IMR-90 (cell line): ENCODE measurements at regions not wholly inside any gene's neighbourhood (a gene's known extent, or its start where the extent isn't known, plus 50 kb on each side); places are given as distances from the start of the nearest gene placed in this dataset.

Experiments
- ATAC-seq: fragments of 200-7000 bp; cut with Tn5 transposase; 2 replicates; pipeline ENCODE4 v1.9.1; 2020; ENCODE audit warnings: low read depth, mild to moderate bottlenecking, moderate library complexity
- BruUV-seq: library from RNA; stranded (reverse); fragments of 400-500 nt; replicated peaks from 2 replicates; lab custom pipeline; 2021; lab: Mats Ljungman, UMichigan
- CTCF ChIA-PET: fragments of 300-600 bp; formaldehyde crosslinking; extraction: SDS; loops from one replicate; lab custom pipeline; 2021; ENCODE audit warnings: antibody characterized with exemption; lab: Yijun Ruan, JAX
- POLR2A ChIA-PET: fragments of 300-600 bp; sonication (Branson Sonifier 250); formaldehyde crosslinking; loops from one replicate; lab custom pipeline; 2022; ENCODE audit warnings: antibody characterized with exemption; ENCODE audit not compliant: unreplicated experiment; lab: Charles Lee
- DNase-seq: peaks from one replicate; pipeline ENCODE4 v3.0.0; 2013
- H2AFZ ChIP-seq: replicated peaks from 2 replicates; pipeline ENCODE3; 2013; ENCODE audit warnings: low read length, mild to moderate bottlenecking; ENCODE audit not compliant: poor library complexity
- H2AK5ac ChIP-seq: 2 replicates; pipeline ENCODE4 v1.6.1; 2013; ENCODE audit warnings: low read depth, low read length, inconsistent platforms
- H2AK9ac ChIP-seq: replicated peaks from 2 replicates; pipeline ENCODE3; 2013; ENCODE audit warnings: mild to moderate bottlenecking, low read depth, low read length, moderate library complexity; ENCODE audit not compliant: poor library complexity
- H2BK120ac ChIP-seq: 2 replicates; pipeline ENCODE4 v1.6.1; 2013; ENCODE audit warnings: low read depth, low read length, inconsistent platforms
- H2BK15ac ChIP-seq: 3 replicates; pipeline ENCODE4 v1.6.1; 2013; ENCODE audit warnings: low read depth, low read length, inconsistent platforms
- H2BK20ac ChIP-seq: 2 replicates; pipeline ENCODE4 v1.6.1; 2013; ENCODE audit warnings: low read depth, mild to moderate bottlenecking, inconsistent platforms, low read length, moderate library complexity
- H2BK5ac ChIP-seq: 2 replicates; pipeline ENCODE4 v1.6.1; 2013; ENCODE audit warnings: mild to moderate bottlenecking, low read depth, low read length, inconsistent platforms; ENCODE audit not compliant: poor library complexity, severe bottlenecking
- H3K14ac ChIP-seq: replicated peaks from 2 replicates; pipeline ENCODE4 v1.6.1; 2013; ENCODE audit warnings: low read depth, low read length, inconsistent platforms
- H3K18ac ChIP-seq: 2 replicates; pipeline ENCODE4 v1.6.1; 2013; ENCODE audit warnings: low read depth, low read length, control low read depth
- H3K23ac ChIP-seq: 2 replicates; pipeline ENCODE4 v1.6.1; 2013; ENCODE audit warnings: low read depth, low read length, inconsistent platforms
- H3K27ac ChIP-seq: 2 replicates; pipeline ENCODE4 v1.5.1; 2013; ENCODE audit warnings: mild to moderate bottlenecking, control low read depth, low read length; ENCODE audit not compliant: insufficient read depth
- H3K27me3 ChIP-seq: 2 replicates; pipeline ENCODE4 v1.6.1; 2013; ENCODE audit warnings: low read length; ENCODE audit not compliant: control insufficient read depth, insufficient read depth
- H3K36me3 ChIP-seq: 2 replicates; pipeline ENCODE4 v1.6.1; 2013; ENCODE audit warnings: low read length, mixed read lengths; ENCODE audit not compliant: control insufficient read depth, insufficient read depth
- H3K4ac ChIP-seq: 2 replicates; pipeline ENCODE4 v1.6.1; 2013; ENCODE audit warnings: low read depth, low read length, inconsistent platforms
- H3K4me1 ChIP-seq: 2 replicates; pipeline ENCODE4 v1.6.1; 2013; ENCODE audit warnings: low read length, mixed read lengths; ENCODE audit not compliant: control insufficient read depth, insufficient read depth
- H3K4me2 ChIP-seq: 2 replicates; pipeline ENCODE4 v1.6.1; 2013; ENCODE audit warnings: low read depth, mild to moderate bottlenecking, control low read depth, low read length, moderate library complexity
- H3K4me3 ChIP-seq: 2 replicates; pipeline ENCODE4 v1.5.1; 2013; ENCODE audit warnings: low read depth, mild to moderate bottlenecking, control low read depth, low read length, moderate library complexity; ENCODE audit not compliant: insufficient read depth
- H3K56ac ChIP-seq: 2 replicates; pipeline ENCODE4 v1.6.1; 2013; ENCODE audit warnings: low read length, inconsistent platforms; ENCODE audit not compliant: insufficient read depth; ENCODE audit errors: extremely low read depth
- H3K79me1 ChIP-seq, 2 experiments: 2 replicates each; pipeline ENCODE4 v1.6.1; 2013; ENCODE audit warnings: low read length in 2 of 2, inconsistent platforms in 1 of 2, low read depth in 1 of 2
- H3K9ac ChIP-seq: 2 replicates; pipeline ENCODE4 v1.6.1; 2013; ENCODE audit warnings: low read depth, low read length, control low read depth
- H3K9me1 ChIP-seq: 2 replicates; pipeline ENCODE4 v1.6.1; 2013; ENCODE audit warnings: low read length, inconsistent platforms; ENCODE audit not compliant: insufficient read depth
- H3K9me3 ChIP-seq: 2 replicates; pipeline ENCODE4 v1.6.1; 2013; ENCODE audit warnings: low read length; ENCODE audit not compliant: control insufficient read depth, insufficient read depth
- H4K20me1 ChIP-seq: 2 replicates; pipeline ENCODE4 v1.6.1; 2013; ENCODE audit warnings: low read length, inconsistent platforms; ENCODE audit not compliant: insufficient read depth
- H4K5ac ChIP-seq: 2 replicates; pipeline ENCODE4 v1.6.1; 2013; ENCODE audit warnings: mild to moderate bottlenecking, low read depth, low read length, control low read depth
- H4K8ac ChIP-seq, 2 experiments: 2 replicates each; pipeline ENCODE4 v1.6.1; 2013; ENCODE audit warnings: low read depth in 2 of 2, low read length in 2 of 2, control low read depth in 1 of 2, inconsistent platforms in 1 of 2
- H4K91ac ChIP-seq: 2 replicates; pipeline ENCODE4 v1.6.1; 2013; ENCODE audit warnings: low read depth, low read length, inconsistent platforms; ENCODE audit not compliant: insufficient read depth
- CEBPB ChIP-seq: IDR thresholded peaks from 2 replicates; pipeline ENCODE4 v1.6.1; 2012; ENCODE audit warnings: low read depth, low read length, improper control_type of control experiment
- RCOR1 ChIP-seq: IDR thresholded peaks from 2 replicates; pipeline ENCODE4 v1.6.1; 2012; ENCODE audit warnings: mild to moderate bottlenecking, low read length, improper control_type of control experiment; ENCODE audit not compliant: insufficient replicate concordance
- RFX5 ChIP-seq: IDR thresholded peaks from 2 replicates; pipeline ENCODE4 v1.8.0; 2012; ENCODE audit warnings: low read depth, mild to moderate bottlenecking, low read length, moderate library complexity
- WGBS, 2 experiments: methylation state at CpG; one replicate each; pipeline versions ENCODE4 v1.1.5 to v1.1.7; 2013; ENCODE audit warnings: missing lambda C conversion rate in 2 of 2; ENCODE audit not compliant: insufficient read length in 1 of 2; ENCODE audit errors: extremely low coverage in 2 of 2; 5-methylcytosine and 5-hydroxymethylcytosine counted together
- dilution Hi-C: fragments of 300-500 bp; cut with HindIII; formaldehyde crosslinking; loops from one replicate; pipeline ENCODE4 v1.14.3; 2018; ENCODE audit warnings: low sequenced_read_pairs; ENCODE audit not compliant: unreplicated experiment
- in situ Hi-C: fragments of 300-500 bp; cut with MboI; formaldehyde crosslinking; loops from 3 replicates; pipeline ENCODE4 v1.14.3; 2019; ENCODE audit warnings: low sequenced_read_pairs, inconsistent platforms, mixed read lengths
- intact Hi-C: fragments of 100-400 bp; cut with micrococcal nuclease; formaldehyde crosslinking; loops from 2 replicates; pipeline ENCODE4 v1.10.0; 2022

- WGBS, 2 experiments = no CpG with 5 or more reads among the region's 3 CpGs
- Histone ChIP-seq H2BK15ac (no peak overlapping the region), H4K20me1 (no peaks in the 10 kb centered on the region), H3K14ac (no peak overlapping the region), H2AK5ac (no peak overlapping the region), H3K79me1 (no peaks in the 10 kb centered on the region), H2BK120ac (no peak overlapping the region), H4K5ac (no peak overlapping the region), H3K27ac (no peak overlapping the region), H2BK5ac (no peak overlapping the region), H3K9me1 (no peaks in the 10 kb centered on the region), H3K4me1 (no peaks in the 10 kb centered on the region), H4K91ac (no peak overlapping the region), H3K36me3 (no peaks in the 10 kb centered on the region), H2BK20ac (no peak overlapping the region), H3K18ac (no peak overlapping the region), H2AFZ (no peak overlapping the region), H2AK9ac (no peak overlapping the region), H3K4me2 (no peak overlapping the region), H3K56ac (no peak overlapping the region), H3K4me3 (no peak overlapping the region), H3K23ac (no peak overlapping the region), H3K27me3 (no peaks in the 10 kb centered on the region), H3K9ac (no peak overlapping the region), H3K4ac (no peak overlapping the region), H4K8ac (no peak overlapping the region), H3K9me3 (no peaks in the 10 kb centered on the region)
- TF ChIP-seq RFX5 = no peak
- no peak for TF ChIP-seq RCOR1
- TF ChIP-seq CEBPB = no peak
- DNase-seq (no peak), ATAC-seq (no peak)
- in situ Hi-C loops = no loop called here
- no TSS peak for BruUV-seq
- CTCF ChIA-PET = no interaction called here
- dilution Hi-C loops = no loop called here
- intact Hi-C loops = loop anchor here (10.0 kb wide), 1 partner anchor 355 kb away; no protein-coding TSS in a partner anchor
- POLR2A ChIA-PET = no interaction called here
Observed at GRCh38 chr1:81409780-81410274, 390.9 kb upstream of the ADGRL2 start.
